Lung (tissue), 11 donors: ENCODE measurements at regions not wholly inside any gene's neighbourhood (a gene's known extent, or its start where the extent isn't known, plus 50 kb on each side); places are given as distances from the start of the nearest gene placed in this dataset.

Experiments
- ATAC-seq: fragments of 200-7000 bp; cut with Tn5 transposase; one replicate; pipeline ENCODE4 v1.9.1; 2020; ENCODE audit warnings: moderate number of reproducible peaks; ENCODE audit not compliant: insufficient read depth, low FRiP score
- DNase-seq, 3 donors: peaks; one replicate each; pipeline ENCODE4 v3.0.0-alpha.2; 2013 to 2017
- H3K27ac ChIP-seq, 2 donors: one replicate each; pipeline ENCODE4 v1.5.1; 2013; ENCODE audit warnings: mild to moderate bottlenecking in 2 of 2, moderate library complexity in 2 of 2, control low read depth in 1 of 2, inconsistent platforms in 1 of 2, low read depth in 1 of 2, low read length in 1 of 2
- H3K27me3 ChIP-seq, 3 donors: one replicate each; pipeline ENCODE4 v1.5.1; 2013; ENCODE audit warnings: low read length in 2 of 3; ENCODE audit not compliant: control insufficient read depth in 3 of 3, insufficient read depth in 3 of 3
- H3K36me3 ChIP-seq, 4 donors: one replicate each; pipeline ENCODE4 v1.5.1; 2013; ENCODE audit warnings: low read length in 4 of 4, mild to moderate bottlenecking in 1 of 4, moderate library complexity in 1 of 4; ENCODE audit not compliant: control insufficient read depth in 4 of 4, insufficient read depth in 4 of 4
- H3K4me1 ChIP-seq, 5 donors: one replicate each; pipeline ENCODE4 v1.5.1; 2013; ENCODE audit warnings: low read length in 5 of 5, mild to moderate bottlenecking in 2 of 5, moderate library complexity in 1 of 5; ENCODE audit not compliant: control insufficient read depth in 5 of 5, insufficient read depth in 5 of 5
- H3K4me3 ChIP-seq: one replicate; pipeline ENCODE4 v1.5.1; 2013; ENCODE audit warnings: mild to moderate bottlenecking, control low read depth, moderate library complexity
- H3K9ac ChIP-seq, 2 donors: one replicate each; pipeline ENCODE4 v1.5.1; 2013; ENCODE audit warnings: low read length in 2 of 2, control low read depth in 1 of 2; ENCODE audit not compliant: insufficient read depth in 1 of 2
- H3K9me3 ChIP-seq, 4 donors: one replicate each; pipeline ENCODE4 v1.5.1; 2013; ENCODE audit warnings: low read length in 3 of 4, mild to moderate bottlenecking in 1 of 4, moderate library complexity in 1 of 4; ENCODE audit not compliant: control insufficient read depth in 4 of 4, insufficient read depth in 3 of 4
- CTCF ChIP-seq: IDR thresholded peaks from 2 replicates; pipeline ENCODE4 v1.5.1; 2012; ENCODE audit warnings: mild to moderate bottlenecking; ENCODE audit errors: control extremely low read depth, extremely low read depth
- WGBS, 2 donors: extraction: QIAGEN DNeasy Blood & Tissue Kit; methylation state at CpG; one replicate each; pipeline ENCODE4 v1.1.7; 2013; 5-methylcytosine and 5-hydroxymethylcytosine counted together
- donor health status: control.
- donor health status: control.
- donor health status: Bipolar disorder and iron deficiency.
- donor health status: healthy.
- donor health status: DM: yes; HTN: yes; CAD: no.

- Histone ChIP-seq H3K9me3 (peaks cover 0 to 10% (median 0%) of the 10 kb centered on the region in 4 donors), H3K27ac (no peak overlapping the region), H3K4me3 (no peak overlapping the region), H3K4me1 (no peaks in the 10 kb centered on the region), H3K9ac (no peak overlapping the region), H3K36me3 (no peaks in the 10 kb centered on the region), H3K27me3 (no peaks in the 10 kb centered on the region)
- no peak for ATAC-seq
- WGBS, 2 donors, result 83 to 90% methylated on average over 16 of the region's 16 CpGs
- DNase-seq, result no peak
- no peak for TF ChIP-seq CTCF
Measured at GRCh38 chr20:24815196-24815815, 133.8 kb upstream of the CST7 start.

- ATAC-seq (no peak), DNase-seq (no peak)
- Histone ChIP-seq H3K4me1 (no peaks in the 10 kb centered on the region), H3K9me3 (peaks cover 0 to 10% (median 0%) of the 10 kb centered on the region in 4 donors), H3K9ac (no peak overlapping the region), H3K36me3 (no peaks in the 10 kb centered on the region), H3K27ac (no peak overlapping the region), H3K4me3 (no peak overlapping the region), H3K27me3 (no peaks in the 10 kb centered on the region)
- TF ChIP-seq CTCF, result no peak
- 84 to 93% methylated on average over 17 of the region's 17 CpGs for WGBS, 2 donors
Measured at GRCh38 chr20:24815931-24816330, 133.1 kb upstream of the CST7 start.

- H3K4me1 ChIP-seq, result no peaks in the 10 kb centered on the region
- H3K9me3 ChIP-seq, result peaks cover 0 to 10% (median 0%) of the 10 kb centered on the region in 4 donors
- DNase-seq (no peak), ATAC-seq (no peak)
- H3K9ac ChIP-seq, result no peak overlapping the region
- H3K27ac ChIP-seq, result no peak overlapping the region
- TF ChIP-seq CTCF, result no peak
- no peak overlapping the region for H3K4me3 ChIP-seq
- 58 to 67% methylated on average over 6 of the region's 6 CpGs for WGBS, 2 donors
- H3K36me3 ChIP-seq, result no peaks in the 10 kb centered on the region
- no peaks in the 10 kb centered on the region for H3K27me3 ChIP-seq
Measured at GRCh38 chr20:24816431-24816830, 132.6 kb upstream of the CST7 start.

GRCh38 chr20:24816907-24817306 is 132.2 kb upstream of the CST7 start:
- H3K4me3 ChIP-seq, result no peak overlapping the region
- H3K9me3 ChIP-seq, result peaks cover 0 to 12% (median 0%) of the 10 kb centered on the region in 4 donors
- no peak overlapping the region for H3K9ac ChIP-seq
- ATAC-seq (no peak), DNase-seq (no peak)
- 36 to 51% methylated on average over 4 of the region's 4 CpGs for WGBS, 2 donors
- no peak for TF ChIP-seq CTCF
- H3K36me3 ChIP-seq, result no peaks in the 10 kb centered on the region
- no peaks in the 10 kb centered on the region for H3K4me1 ChIP-seq
- H3K27ac ChIP-seq, result no peak overlapping the region
- H3K27me3 ChIP-seq, result no peaks in the 10 kb centered on the region
